ENCODE measurements at regions not wholly inside any gene's neighbourhood (a gene's known extent, or its start where the extent isn't known, plus 50 kb on each side); places are given as distances from the start of the nearest gene placed in this dataset.
A peak's percentile ranks its signal among the peaks of the same experiment; 100 is the strongest.
"Not testable (repeated sequence)": the region's sequence is repeated elsewhere in the genome, so short reads cannot be mapped to it uniquely, and the experiment has no call there.

GRCh38 chr5:110812639-110813038, 73.8 kb downstream of the SLC25A46 start:
- DNase-seq (ENCODE audit: low spot score): no peak

GRCh38 chr5:110815916-110816605, 77.3 kb downstream of the SLC25A46 start:
- no peak for DNase-seq (ENCODE audit: low spot score)

GRCh38 chr5:110817459-110817858, 78.7 kb downstream of the SLC25A46 start:
- DNase-seq (ENCODE audit: low spot score): no peak

- no peak for DNase-seq (ENCODE audit: low spot score)
Measured at GRCh38 chr5:110823571-110823970, 84.8 kb downstream of the SLC25A46 start.

GRCh38 chr5:110824936-110825441, 86.2 kb downstream of the SLC25A46 start:
- no peak for DNase-seq (ENCODE audit: low spot score)

- no peak for DNase-seq (ENCODE audit: low spot score)
Measured at GRCh38 chr5:110832683-110833082, 93.9 kb downstream of the SLC25A46 start.

GRCh38 chr5:110834933-110835332, 96.1 kb downstream of the SLC25A46 start:
- DNase-seq (ENCODE audit: low spot score): not testable (repeated sequence)

GRCh38 chr5:110836851-110837250, 98.0 kb downstream of the SLC25A46 start:
- DNase-seq (ENCODE audit: low spot score): no peak

GRCh38 chr5:110838357-110838756, 99.5 kb downstream of the SLC25A46 start:
- DNase-seq (ENCODE audit: low spot score): not testable (repeated sequence)

GRCh38 chr5:110838961-110839360, 100.2 kb downstream of the SLC25A46 start:
- no peak for DNase-seq (ENCODE audit: low spot score)

GRCh38 chr5:110840347-110840960, 101.6 kb downstream of the SLC25A46 start:
- no peak for DNase-seq (ENCODE audit: low spot score)

GRCh38 chr5:110841137-110841536, 102.3 kb downstream of the SLC25A46 start:
- DNase-seq (ENCODE audit: low spot score): no peak

GRCh38 chr5:110842948-110843347, 104.1 kb downstream of the SLC25A46 start:
- DNase-seq (ENCODE audit: low spot score): no peak

GRCh38 chr5:110844251-110844650, 105.4 kb downstream of the SLC25A46 start:
- no peak for DNase-seq (ENCODE audit: low spot score)

GRCh38 chr5:110846398-110847001, 107.7 kb downstream of the SLC25A46 start:
- no peak for DNase-seq (ENCODE audit: low spot score)

- no peak for DNase-seq (ENCODE audit: low spot score)
Measured at GRCh38 chr5:110851357-110851756, 112.5 kb downstream of the SLC25A46 start.

- no peak for DNase-seq (ENCODE audit: low spot score)
Measured at GRCh38 chr5:110852053-110852452, 113.2 kb downstream of the SLC25A46 start.

GRCh38 chr5:110852541-110852940, 113.7 kb downstream of the SLC25A46 start:
- DNase-seq (ENCODE audit: low spot score): no peak

- DNase-seq (ENCODE audit: low spot score): no peak
Measured at GRCh38 chr5:110853267-110853666, 114.5 kb downstream of the SLC25A46 start.

- DNase-seq (ENCODE audit: low spot score): no peak
Measured at GRCh38 chr5:110854200-110854599, 115.4 kb downstream of the SLC25A46 start.

- DNase-seq (ENCODE audit: low spot score): no peak
Measured at GRCh38 chr5:110855961-110856360, 117.2 kb downstream of the SLC25A46 start.

GRCh38 chr5:110865400-110866094, 126.7 kb downstream of the SLC25A46 start:
- DNase-seq (ENCODE audit: low spot score): peak; percentile 24

- DNase-seq (ENCODE audit: low spot score): no peak
Measured at GRCh38 chr5:110869927-110870326, 131.1 kb downstream of the SLC25A46 start.

Data from LoVo (cell line).